Activated CD4-positive, alpha-beta T cell treated with anti-CD3 and anti-CD28 coated beads, Interleukin-2, amount 50 U/mL, for 16 hours (primary cell): ENCODE measurements at regions not wholly inside any gene's neighbourhood (a gene's known extent, or its start where the extent isn't known, plus 50 kb on each side); places are given as distances from the start of the nearest gene placed in this dataset.
"Not testable (repeated sequence)": the region's sequence is repeated elsewhere in the genome, so short reads cannot be mapped to it uniquely, and the experiment has no call there.

ENCODE experiments used
- DNase-seq: peaks from one replicate; pipeline ENCODE4 v3.0.0-alpha.2; 2020

DNA sequence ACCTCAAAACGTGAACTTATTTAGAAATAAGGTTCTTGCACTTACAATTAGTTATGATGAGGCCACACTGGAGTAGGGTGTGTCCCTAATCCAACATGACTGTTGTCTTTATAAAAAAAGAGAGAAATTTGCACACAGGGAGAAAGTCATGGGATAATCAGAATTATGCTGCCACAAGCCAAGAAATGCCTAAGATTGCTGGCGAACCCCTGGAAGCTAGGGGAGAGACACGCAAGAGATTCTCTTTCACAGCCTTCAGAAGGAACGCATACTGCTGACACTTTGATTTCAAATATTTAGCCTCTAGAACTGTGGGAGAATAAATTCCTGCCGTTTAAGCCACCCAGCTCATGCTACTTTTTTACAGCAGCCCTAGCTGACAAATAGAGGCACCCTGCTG lies 138.3 kb downstream of the CCDC71L start:
- DNase-seq = no peak

DNA sequence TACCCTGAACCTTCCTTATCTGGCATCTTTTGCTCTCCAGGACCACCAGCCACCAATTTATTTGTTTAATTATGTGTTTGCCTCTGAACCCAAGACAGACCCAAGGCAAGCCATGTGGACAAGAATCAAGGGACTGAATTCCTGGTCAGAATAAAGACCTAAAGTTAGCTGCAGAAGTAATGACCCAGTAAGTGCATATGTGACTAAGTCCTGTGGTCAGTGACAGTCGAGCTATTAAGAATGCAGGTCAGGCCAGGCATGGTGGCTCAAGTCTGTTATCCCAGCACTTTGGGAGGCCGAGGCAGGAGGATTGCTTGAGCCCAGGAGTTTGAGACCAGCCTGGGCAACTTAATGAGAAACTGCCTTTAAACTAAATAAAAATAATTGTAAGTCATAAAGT lies 139.4 kb downstream of the CCDC71L start:
- DNase-seq = no peak

DNA sequence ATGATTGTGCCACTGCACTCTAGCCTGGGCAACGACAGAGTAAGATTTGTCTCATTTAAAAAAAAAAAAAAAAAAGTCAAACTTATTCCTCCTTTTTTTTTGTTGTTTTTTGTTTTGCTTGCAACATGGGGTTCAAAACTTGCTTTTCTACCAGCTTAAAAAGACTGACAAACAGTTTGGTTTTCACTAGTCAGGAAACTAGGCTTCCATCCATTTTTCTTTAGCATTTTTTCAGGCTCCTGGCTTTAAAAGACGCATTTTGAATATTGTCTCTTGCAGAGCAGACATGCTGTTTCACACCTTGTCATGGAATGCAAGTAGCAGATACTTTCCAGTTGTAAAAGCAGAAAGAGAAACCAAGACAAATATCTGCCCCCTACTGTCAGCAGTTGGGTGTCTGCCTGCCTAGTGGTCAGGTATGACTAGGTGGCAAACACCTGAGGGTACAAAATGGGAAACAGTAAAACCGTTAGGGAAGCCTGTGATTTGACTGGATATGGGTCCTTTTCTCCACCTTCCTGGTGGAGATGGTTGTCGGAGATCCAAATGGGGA lies 139.9 kb downstream of the CCDC71L start:
- DNase-seq = peak; percentile 15

DNA sequence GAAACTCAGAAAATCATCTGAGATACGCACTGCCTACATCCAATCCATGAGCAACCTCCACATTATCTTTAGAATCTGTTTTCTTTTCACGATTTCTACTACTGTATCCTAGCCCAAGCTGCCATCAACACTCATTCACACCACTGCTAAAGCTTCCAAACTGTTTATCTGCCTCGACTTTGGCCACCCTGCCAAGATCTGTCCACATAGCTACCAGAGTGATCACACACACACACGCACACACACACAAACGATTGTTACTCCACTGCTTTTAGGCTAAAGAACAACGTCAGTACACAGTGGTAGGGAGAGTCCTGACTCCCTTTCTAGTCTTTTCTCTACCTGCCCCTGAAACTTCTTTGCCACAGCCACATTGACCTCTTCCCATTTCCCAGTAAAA lies 142.0 kb downstream of the CCDC71L start:
- no peak for DNase-seq

DNA sequence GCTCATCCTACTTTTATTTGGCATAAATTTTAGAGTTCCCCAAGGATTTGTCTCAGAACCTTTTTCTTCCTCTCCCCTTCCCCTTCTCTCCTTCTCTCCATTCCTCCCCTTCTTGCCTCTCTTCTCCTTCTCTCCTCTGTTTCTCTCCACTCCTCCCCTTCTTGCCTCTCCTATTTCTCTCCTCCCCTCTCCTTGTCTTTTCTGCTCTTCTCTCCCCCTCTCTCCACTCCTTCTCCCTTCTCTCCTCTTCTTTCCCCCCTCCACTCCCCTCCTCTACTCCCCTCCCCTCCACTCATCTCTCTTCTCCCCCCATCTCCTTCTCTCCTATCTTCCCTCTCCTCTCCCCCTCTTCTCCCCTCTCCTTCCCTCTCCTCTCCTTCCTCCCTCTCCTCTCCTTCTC lies 142.7 kb downstream of the CCDC71L start:
- DNase-seq = no peak

DNA sequence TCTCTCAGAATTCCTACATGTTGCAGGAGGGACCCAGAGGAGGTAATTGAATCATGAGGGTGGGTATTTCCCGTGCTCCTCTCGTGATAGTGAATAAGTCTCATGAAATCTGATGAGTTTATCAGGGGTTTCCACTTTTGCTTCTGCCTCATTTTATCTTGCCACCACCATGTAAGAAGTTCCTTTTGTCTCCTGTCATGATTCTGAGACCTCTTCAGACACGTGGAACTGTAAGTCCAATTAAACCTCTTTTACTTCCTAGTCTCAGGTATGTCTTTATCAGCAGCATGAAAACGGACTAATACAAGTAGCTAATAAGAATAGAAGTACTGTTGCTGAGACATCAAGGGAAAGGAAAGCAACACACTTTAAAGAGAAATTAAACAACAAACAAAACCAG lies 143.4 kb downstream of the CCDC71L start:
- DNase-seq = no peak

DNA sequence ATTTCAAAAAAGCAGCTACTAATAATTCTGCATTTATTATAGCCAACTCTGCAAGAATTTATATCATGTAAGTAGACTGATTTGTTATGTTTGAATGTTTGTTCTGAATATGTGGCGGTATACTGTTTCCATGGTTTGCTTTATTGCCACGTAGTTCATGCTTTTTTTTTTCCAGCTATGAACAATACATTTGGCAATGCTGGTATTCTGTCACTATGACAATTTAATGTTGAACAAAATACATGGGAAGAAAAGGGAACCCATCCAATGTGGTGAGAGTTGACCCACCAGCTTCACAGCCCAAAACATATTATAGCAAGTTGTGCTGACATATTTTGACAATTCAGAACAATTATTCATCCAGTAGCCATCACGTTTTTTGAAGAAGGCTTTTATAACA lies 145.6 kb downstream of the CCDC71L start:
- no peak for DNase-seq

GRCh38 chr7:106514881-106515280 lies 146.1 kb downstream of the CCDC71L start:
- DNase-seq = no peak

GRCh38 chr7:106512217-106512616 lies 148.7 kb downstream of the CCDC71L start:
- DNase-seq = no peak

DNA sequence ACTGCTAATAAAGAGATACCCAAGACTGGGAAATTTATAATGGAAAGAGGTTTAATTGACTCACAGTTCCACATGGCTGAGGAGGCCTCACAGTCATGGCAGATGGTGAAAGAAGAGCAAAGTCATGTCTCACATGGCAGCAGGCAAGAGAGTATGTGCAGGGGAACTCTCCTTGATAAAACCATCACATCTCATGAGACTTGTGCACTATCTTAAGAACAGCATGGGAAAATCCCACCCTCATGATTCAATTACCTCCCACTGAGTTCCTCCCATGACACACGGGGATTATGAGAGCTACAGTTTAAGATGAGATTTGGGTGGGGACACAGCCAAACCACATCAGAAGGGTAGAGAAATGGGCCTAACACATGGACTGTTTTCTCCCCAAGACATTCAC lies 156.3 kb downstream of the CCDC71L start:
- DNase-seq = no peak

- DNase-seq = no peak
Measured at GRCh38 chr7:106504207-106504606, 156.8 kb downstream of the CCDC71L start.

GRCh38 chr7:106503626-106504025 lies 157.3 kb downstream of the CCDC71L start:
- no peak for DNase-seq

DNA sequence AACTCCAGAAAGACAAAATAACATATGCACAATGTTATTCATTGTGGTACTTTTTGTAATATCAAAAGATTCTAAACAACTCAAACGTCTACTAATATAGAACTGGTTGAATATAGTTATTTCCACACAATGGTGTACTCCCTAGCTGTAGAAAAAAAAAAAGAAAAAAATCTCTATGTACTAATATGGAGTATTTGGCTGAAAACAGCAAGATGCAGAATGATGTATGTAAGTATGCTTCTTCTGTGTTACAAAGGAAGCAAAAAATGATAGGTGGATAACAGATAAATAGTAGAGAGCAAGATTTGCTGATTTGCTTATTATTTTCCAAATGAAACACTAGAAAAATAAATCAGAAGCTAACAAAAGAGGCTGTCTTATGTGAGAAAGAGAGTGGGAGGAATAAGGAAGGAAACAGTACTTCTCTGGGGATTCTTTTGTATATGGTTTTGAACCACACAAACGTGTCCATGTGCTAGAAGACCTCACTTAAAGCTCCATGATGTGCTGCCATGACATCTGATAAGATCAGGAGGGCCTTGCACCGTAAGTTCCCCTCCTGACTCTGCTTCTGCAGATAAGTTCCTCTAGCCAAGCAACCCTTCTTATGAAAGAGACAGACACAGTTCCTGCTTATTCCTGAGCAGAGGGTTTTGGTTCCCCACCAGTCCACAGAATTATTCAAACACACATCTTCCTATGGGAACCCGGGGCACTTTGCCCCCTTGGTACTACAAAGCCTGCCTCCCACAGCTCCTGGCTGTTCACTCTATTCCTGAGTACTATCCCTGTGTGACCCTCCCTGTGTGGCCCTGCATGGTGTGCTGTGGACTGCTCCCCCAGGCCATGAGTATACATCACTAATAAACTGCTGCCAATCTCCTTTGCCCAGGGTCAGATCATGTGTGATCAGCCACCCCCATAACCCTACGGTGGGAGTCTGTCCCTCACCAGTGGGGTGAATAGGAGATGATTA lies 159.1 kb downstream of the CCDC71L start:
- no peak for DNase-seq

DNA sequence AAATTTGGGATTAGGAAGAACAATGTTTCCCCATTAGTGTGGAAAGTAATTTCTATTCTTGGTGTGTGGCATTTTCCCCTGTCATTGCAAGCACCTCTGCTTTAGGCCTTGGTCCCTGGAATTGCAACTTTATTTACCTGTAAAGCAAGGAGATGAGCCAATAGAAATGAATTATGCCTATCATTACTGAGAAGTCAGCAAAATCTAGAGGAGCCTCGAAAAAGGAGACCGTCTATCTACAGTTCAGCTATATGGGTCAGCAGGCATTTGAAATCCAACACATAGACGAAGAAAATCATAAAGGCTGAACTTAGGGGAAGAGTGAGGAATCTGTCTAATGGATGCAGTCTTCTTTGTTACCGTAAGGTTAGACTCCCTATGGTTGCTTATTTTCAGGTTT lies 161.1 kb downstream of the CCDC71L start:
- DNase-seq = no peak

- not testable (repeated sequence) for DNase-seq
Measured at GRCh38 chr7:106498005-106498404, 163.0 kb downstream of the CCDC71L start.

DNA sequence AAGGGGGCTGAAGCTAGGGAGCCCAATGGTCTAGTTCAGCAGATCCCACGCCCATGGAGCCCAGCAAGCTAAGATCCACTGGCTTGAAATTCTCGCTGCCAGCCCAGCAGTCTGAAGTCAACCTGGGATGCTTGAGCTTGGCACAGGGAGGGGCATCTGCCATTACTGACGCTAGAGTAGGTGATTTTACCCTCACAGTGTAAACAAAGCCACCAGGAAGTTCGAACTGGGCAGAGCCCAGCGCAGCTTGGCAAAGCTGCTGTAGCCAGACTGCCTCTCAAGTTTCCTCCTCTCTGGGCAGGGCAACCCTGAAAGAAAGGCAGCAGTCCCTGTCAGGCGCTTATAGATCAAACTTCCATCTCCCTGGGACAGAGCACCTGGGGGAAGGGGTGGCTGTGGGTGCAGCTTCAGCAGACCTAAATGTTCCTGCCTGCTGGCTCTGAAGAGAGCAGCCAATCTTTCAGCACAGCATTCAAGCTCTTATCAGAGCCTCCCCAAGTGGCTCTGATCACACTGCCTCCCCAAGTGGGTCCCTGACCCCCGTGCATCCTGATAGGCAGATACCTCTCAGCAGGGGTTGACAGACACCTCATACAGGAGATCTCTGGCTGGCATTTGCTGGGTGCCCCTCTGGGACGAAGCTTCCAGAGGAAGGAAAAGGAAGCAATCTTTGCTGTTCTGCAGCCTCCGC lies 167.8 kb downstream of the CCDC71L start:
- DNase-seq = no peak

DNA sequence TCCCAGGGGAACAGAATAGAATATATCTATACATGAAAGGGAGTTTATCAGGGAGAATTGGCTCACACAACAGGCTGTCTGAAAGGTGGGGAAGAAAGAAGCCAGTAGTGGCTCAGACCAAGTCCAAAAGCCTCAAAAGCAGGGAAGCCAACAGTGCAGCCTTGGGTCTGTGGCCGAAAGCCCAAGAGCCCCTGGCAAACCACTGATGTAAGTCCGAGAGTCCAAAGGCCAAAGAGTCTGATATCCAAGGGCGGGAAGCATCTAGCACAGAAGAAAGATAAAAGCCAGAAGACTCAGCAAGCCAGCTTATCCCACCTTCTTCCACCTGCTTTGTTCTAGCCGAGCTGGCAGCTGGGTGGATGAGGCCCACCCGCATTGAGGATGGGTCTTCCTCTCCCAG lies 172.5 kb downstream of the CCDC71L start:
- DNase-seq = no peak

DNA sequence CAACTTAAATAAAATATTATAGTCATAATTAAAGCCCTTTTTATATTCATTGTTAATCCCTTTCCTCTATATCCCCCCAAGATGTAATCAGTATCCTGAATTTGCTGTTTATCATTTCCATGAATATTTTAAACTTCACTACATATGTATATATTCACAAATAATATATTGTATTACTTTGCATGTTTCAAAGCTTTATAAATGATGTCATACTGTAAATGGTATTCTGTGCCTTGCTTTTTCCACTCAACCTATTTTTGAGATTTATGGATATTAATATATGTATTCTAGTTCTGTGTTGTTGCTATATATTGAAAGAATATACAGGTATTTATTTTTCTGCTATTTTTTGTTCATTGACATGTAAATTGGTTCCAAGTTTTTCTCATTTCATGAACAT lies 173.1 kb downstream of the CCDC71L start:
- DNase-seq = no peak

DNA sequence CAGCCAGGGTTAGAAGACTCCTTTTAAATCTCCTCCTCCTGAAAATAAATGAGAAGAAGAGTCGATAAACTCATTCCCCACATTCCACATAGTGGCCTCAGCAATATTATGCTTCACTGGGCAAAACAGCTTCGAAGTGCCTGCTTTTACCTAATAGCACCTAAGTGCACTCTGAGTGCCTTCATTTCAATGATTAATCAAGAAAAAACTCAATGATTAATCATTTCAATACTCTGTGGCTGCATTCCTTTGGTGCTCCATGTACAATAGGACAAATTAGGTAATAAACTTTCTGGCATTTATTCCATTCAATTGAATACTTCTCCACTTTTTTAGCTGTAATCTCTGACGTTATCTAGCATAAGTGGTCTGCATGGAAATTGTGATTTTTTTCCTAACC lies 174.6 kb downstream of the CCDC71L start:
- no peak for DNase-seq

- DNase-seq = no peak
Measured at GRCh38 chr7:106485919-106486318, 175.0 kb downstream of the CCDC71L start.

DNA sequence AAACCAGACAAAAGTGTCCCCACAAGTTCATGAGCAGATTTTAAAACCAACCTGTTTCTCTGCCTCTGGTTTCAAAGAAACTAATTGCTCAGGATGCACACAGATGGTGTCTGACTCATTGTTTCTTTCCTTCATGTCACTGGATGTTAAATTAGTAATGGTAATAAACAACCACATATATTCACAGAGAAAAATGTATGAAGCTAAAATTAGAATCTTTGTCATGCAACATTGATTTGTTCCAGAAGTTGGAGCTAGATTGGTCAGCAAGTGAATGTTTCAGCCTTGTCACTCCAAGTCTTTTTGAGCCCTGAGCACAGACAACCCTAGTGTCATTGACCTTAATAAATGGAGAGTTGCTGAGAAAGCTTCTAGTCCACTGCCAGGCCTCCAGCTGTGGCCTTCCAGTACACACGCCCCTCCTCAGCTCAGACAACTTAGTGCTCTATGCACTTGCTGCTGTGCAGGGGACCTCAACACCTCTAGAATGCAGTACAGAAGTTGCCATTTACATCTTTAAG lies 175.9 kb downstream of the CCDC71L start:
- DNase-seq = peak; percentile 65

GRCh38 chr7:106484562-106484961 lies 176.4 kb downstream of the CCDC71L start:
- DNase-seq = peak; percentile 10

- DNase-seq = no peak
Measured at GRCh38 chr7:106482091-106482490, 178.9 kb downstream of the CCDC71L start.

GRCh38 chr7:106480616-106481031 lies 180.3 kb downstream of the CCDC71L start:
- no peak for DNase-seq
